ENCODE measurements at regions not wholly inside any gene's neighbourhood (a gene's known extent, or its start where the extent isn't known, plus 50 kb on each side); places are given as distances from the start of the nearest gene placed in this dataset.
"Not testable (repeated sequence)": the region's sequence is repeated elsewhere in the genome, so short reads cannot be mapped to it uniquely, and the experiment has no call there.

GRCh38 chr13:78540058-78540457, 63.3 kb downstream of the POU4F1 start:
- no peak overlapping the region for H3K4me3 ChIP-seq (ENCODE audit: low read depth, low read length)
- no peak for DNase-seq (ENCODE audit: low read depth)
- no peak for TF ChIP-seq CTCF (IDR thresholded peaks at IDR 0.05; ENCODE audit: low read depth, low read length, missing control alignments)

GRCh38 chr13:78526044-78526443, 77.3 kb downstream of the POU4F1 start:
- not testable (repeated sequence) for H3K4me3 ChIP-seq (ENCODE audit: low read depth, low read length); DNase-seq (ENCODE audit: low read depth)

- TF ChIP-seq CTCF (IDR thresholded peaks at IDR 0.05; ENCODE audit: low read depth, low read length, missing control alignments) = no peak
- H3K4me3 ChIP-seq (ENCODE audit: low read depth, low read length) = no peak overlapping the region
- DNase-seq (ENCODE audit: low read depth) = no peak
These were observed 78.4 kb downstream of the POU4F1 start for GRCh38 chr13:78524936-78525335.

- DNase-seq (ENCODE audit: low read depth) = no peak
- no peak for TF ChIP-seq CTCF (IDR thresholded peaks at IDR 0.05; ENCODE audit: low read depth, low read length, missing control alignments)
- H3K4me3 ChIP-seq (ENCODE audit: low read depth, low read length) = no peak overlapping the region
These were observed 82.3 kb downstream of the POU4F1 start for GRCh38 chr13:78521091-78521490.

- DNase-seq (ENCODE audit: low read depth) = no peak
- TF ChIP-seq CTCF (IDR thresholded peaks at IDR 0.05; ENCODE audit: low read depth, low read length, missing control alignments) = no peak
- no peak overlapping the region for H3K4me3 ChIP-seq (ENCODE audit: low read depth, low read length)
These were observed 82.9 kb downstream of the POU4F1 start for GRCh38 chr13:78520425-78520824.

- not testable (repeated sequence) for DNase-seq (ENCODE audit: low read depth); H3K4me3 ChIP-seq (ENCODE audit: low read depth, low read length)
These were observed 84.9 kb downstream of the POU4F1 start for GRCh38 chr13:78518482-78518881.

- no peak overlapping the region for H3K4me3 ChIP-seq (ENCODE audit: low read depth, low read length)
- no peak for DNase-seq (ENCODE audit: low read depth)
- TF ChIP-seq CTCF (IDR thresholded peaks at IDR 0.05; ENCODE audit: low read depth, low read length, missing control alignments) = no peak
These were observed 103.5 kb downstream of the POU4F1 start for GRCh38 chr13:78499802-78500201.

- DNase-seq (ENCODE audit: low read depth) = no peak
- no peak overlapping the region for H3K4me3 ChIP-seq (ENCODE audit: low read depth, low read length)
- TF ChIP-seq CTCF (IDR thresholded peaks at IDR 0.05; ENCODE audit: low read depth, low read length, missing control alignments) = no peak
These were observed 105.5 kb downstream of the POU4F1 start for GRCh38 chr13:78497702-78498355.

Measured in GM12864 (cell line).